Erythroblast (primary cell): ENCODE measurements at regions not wholly inside any gene's neighbourhood (a gene's known extent, or its start where the extent isn't known, plus 50 kb on each side); places are given as distances from the start of the nearest gene placed in this dataset.
"Not testable (repeated sequence)": the region's sequence is repeated elsewhere in the genome, so short reads cannot be mapped to it uniquely, and the experiment has no call there.

Experiments
- DNase-seq, 2 experiments: peaks; one replicate each; lab custom pipeline; 2025; lab: John Stamatoyannopoulos, UW
- GATA1 ChIP-seq: IDR thresholded peaks from 2 replicates; pipeline ENCODE4 v1.6.1; 2011; ENCODE audit warnings: low read depth, mild to moderate bottlenecking, control low read depth, low read length, moderate library complexity
- POLR2A ChIP-seq: IDR thresholded peaks from 2 replicates; pipeline ENCODE4 v1.6.1; 2011; ENCODE audit warnings: mild to moderate bottlenecking, low read length

DNA sequence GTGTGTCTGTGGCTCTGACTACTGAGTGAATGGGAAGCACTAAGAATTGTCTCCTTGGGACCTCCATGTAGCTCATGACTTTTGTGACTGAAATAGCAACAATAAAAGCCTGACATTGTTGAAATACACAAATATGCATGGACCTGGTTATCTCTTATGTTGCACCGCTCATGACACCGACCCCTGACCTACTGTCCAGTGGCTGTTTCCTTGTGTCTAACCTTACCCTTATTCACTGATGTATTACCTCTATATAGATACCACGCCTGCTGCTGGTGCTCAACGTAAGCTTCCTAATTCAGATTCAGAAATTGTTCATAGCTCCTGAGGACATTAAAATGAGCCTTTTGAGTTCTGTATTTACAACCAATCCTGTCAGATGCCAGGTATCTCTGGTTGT lies 243.4 kb upstream of the SEMA3C start:
- DNase-seq, result peak; percentile 36 to 38
- TF ChIP-seq POLR2A (no peak), GATA1 (no peak)

- TF ChIP-seq POLR2A, result no peak
- peak; percentile 46 for TF ChIP-seq GATA1
- DNase-seq, result peak; percentile 83 to 94
These were observed 242.7 kb upstream of the SEMA3C start for GRCh38 chr7:81161451-81162075.

DNA sequence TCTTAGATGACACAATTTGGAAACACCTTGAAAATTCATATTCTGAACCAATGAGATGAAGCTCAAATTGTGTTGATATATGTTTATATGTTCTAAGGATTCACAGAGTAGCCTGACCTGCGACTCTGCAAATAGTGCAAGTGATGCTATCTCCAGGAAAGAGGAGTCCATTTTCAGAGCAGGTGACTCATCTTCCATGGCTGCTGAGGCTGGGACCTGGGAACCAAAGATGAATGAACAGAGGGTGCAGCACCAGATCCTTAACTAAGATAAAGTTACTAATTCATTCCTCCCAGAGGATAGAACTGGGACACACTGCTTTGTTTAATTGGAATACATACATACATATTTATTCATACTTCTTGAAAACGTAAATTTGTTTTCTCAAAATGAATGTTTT lies 240.6 kb upstream of the SEMA3C start:
- DNase-seq, result peak; percentile 44 to 63
- no peak for TF ChIP-seq GATA1
- TF ChIP-seq POLR2A, result no peak

DNA sequence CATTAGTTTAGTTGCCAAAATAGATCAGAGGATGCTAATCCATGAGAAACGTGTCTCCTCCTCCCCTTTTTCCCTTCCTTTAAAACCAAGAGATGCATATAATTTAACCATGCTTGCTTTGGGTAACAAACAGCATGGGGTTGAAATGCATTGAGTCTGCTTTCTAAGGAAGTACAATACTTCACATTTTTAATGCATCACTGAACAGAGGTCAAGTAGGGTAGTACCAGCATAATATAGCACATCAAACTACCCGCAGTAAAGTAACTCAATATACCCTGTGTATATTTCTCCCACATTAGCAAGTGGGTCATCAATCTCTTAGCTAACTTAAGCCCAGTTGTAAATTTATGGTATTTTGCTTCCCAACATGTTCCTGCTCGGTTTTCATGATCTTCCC lies 239.3 kb upstream of the SEMA3C start:
- DNase-seq, result no peak
- TF ChIP-seq GATA1, result no peak
- TF ChIP-seq POLR2A, result no peak

DNA sequence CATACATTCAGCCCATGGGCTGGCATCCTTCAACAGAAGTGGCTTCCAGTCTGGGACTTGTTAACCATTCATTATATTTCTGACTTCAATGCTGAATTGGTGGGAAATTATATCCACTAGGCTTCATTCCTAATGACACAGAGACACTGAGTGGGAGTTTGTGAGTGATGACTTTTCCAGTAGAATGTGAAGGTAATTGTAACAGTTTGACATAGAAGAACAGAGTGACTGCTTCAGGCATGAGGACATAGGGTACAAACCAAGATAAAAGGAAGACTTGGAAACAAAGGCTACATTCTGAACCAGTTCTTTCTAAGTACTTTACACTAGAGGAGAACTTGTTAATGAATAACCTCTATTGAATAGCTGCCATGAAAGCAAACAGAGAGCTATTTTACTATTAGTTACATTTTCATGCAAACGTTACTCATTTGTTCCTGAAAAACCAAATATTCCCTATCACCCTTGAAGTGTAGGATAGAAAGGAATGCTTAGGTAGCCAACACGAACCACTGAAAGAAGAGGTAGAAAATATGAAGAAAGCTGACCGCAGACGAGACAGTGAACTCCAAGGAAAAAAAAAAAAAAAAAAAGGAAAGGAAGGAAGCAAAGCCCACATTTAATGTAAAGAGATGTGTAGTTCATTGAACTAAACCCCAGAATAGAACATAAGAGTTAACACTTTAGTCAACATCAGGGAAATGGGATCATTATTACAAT lies 237.0 kb upstream of the SEMA3C start:
- DNase-seq, result no peak
- TF ChIP-seq POLR2A (no peak), GATA1 (no peak)

GRCh38 chr7:81154565-81154964 lies 235.7 kb upstream of the SEMA3C start:
- DNase-seq, result peak in 1 of 2 experiments; percentile 5

DNA sequence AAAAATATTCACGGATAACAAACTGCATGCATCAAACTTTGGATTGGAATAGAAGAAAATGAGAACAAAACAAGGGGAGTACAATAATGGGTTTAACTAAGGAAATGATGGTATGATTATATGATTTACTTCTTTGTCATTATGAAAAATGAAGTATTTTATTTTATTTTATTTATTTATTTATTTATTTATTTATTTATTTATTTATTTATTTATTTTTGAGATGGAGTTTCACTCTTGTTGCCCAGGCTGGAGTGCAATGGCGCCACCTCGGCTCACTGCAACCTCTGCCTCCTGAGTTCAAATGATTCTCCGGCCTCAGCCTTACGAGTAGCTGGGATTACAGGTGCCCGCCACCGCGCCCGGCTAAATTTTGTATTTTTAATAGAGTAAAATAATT lies 234.1 kb upstream of the SEMA3C start:
- DNase-seq, result not testable (repeated sequence)

More at GRCh38 chr7:81154565-81154964, 235.7 kb upstream of the SEMA3C start:
- TF ChIP-seq GATA1, result no peak
- TF ChIP-seq POLR2A, result no peak

DNA sequence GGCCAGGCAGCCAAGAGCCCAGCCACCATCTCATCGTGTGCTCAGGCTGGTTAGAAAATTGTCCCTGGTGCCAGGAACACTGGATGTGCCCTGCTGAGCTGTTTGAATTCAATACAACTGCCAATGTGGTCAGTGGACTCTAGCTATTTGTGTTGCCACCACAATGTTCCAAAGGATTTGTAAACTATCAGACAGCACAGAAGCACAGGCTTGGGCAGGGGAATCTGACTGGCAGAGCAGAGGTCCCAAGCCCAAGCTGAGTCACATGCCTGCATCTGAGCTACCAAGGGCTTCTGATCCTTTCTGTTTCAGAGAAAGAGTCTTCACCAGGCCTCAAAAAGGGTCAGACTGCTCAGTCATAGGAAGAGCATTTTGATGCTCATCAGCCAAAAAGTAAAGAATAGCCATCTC lies 232.1 kb upstream of the SEMA3C start:
- TF ChIP-seq POLR2A (no peak), GATA1 (no peak)
- DNase-seq, result peak in 1 of 2 experiments; percentile 13

- no peak for TF ChIP-seq GATA1
- TF ChIP-seq POLR2A, result no peak
- DNase-seq, result no peak
These were observed 225.0 kb upstream of the SEMA3C start for GRCh38 chr7:81143856-81144255.

GRCh38 chr7:81141257-81142205 lies 222.7 kb upstream of the SEMA3C start:
- DNase-seq, result not testable (repeated sequence)

DNA sequence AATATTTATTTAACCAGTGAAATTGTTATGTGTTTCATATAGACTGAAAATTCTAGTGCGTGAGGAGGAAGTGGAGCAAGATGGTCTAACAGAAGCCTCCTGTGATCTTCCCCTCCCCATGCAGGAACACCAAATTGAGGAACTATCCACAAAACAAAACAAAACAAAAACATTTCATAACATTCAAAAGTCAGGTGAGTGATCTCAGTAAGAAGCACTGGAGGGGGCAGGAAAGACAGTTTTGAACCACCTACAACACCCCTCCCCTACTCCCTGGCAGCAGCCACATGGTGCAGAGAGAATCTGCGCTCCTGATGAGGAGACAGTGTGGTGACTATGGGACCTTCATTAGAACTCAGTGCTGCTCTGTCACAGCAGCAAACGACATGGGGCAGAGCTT lies 221.9 kb upstream of the SEMA3C start:
- TF ChIP-seq POLR2A, result no peak
- TF ChIP-seq GATA1, result no peak
- DNase-seq, result no peak

DNA sequence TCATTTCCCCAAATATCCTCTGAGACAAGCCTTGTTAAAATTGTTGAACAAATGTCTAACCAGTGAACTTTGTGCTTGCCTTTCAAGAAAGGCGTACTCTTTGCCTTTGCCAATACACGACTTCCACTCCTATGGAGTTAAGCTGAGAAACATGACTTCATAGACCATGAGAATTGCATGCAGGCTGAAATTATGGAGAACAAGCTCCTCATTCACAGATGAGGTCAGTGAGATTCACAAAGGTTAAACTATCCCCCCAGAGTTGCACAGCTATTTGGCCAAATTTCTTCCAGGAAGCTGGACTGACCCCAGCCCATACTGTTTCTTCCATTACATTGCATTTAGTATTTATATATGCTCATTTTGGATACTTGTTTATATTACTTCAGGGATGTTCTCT lies 221.4 kb upstream of the SEMA3C start:
- TF ChIP-seq GATA1 (no peak), POLR2A (no peak)
- no peak for DNase-seq

DNA sequence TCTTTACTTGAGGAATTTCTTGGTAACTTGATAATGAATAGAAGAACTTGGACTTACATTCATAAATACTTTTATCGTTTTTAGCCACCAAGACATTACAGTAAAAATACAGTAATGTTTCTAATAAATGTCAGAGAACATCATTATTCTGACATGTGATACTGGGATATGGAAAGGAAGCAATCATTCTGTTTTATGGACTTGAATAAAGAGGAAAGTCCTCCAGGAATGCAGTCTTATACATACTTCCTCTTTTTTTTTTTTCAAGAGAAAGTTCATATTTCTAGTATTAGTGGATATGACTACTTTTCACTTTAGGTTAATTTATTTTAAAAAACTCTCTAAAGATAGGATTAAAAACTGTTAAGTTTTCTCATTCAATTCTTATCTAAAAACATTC lies 220.0 kb upstream of the SEMA3C start:
- no peak for TF ChIP-seq POLR2A
- no peak for TF ChIP-seq GATA1
- DNase-seq, result no peak

DNA sequence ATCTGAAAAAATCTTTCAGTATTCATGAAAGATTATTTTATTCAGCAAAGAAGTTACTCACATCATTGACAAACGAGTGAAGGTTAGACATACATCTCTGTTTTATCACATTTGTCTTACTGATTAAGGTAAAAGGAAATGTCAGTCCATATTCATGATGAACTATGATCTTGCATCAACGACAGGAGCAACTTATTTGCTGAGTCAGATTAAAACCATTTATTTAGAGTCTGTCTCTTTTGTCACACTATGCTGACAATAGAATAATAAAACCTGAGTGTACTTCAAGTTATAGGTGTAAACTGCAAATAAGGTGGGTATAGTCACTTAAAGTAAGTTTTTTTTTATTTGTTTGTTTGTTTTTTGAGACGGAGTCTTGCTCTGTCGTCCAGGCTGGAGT lies 216.5 kb upstream of the SEMA3C start:
- TF ChIP-seq GATA1, result no peak
- TF ChIP-seq POLR2A, result no peak
- DNase-seq, result no peak
